ENCODE measurements at regions not wholly inside any gene's neighbourhood (a gene's known extent, or its start where the extent isn't known, plus 50 kb on each side); places are given as distances from the start of the nearest gene placed in this dataset.

- no peak for TF ChIP-seq TAF1 (IDR thresholded peaks at IDR 0.05; ENCODE audit: borderline replicate concordance, insufficient read depth, low read length)
- TF ChIP-seq SIN3A (IDR thresholded peaks at IDR 0.05; ENCODE audit: borderline replicate concordance, insufficient read depth, low read length): no peak
- no peak for TF ChIP-seq POLR2AphosphoS5 (IDR thresholded peaks at IDR 0.05; ENCODE audit: low read depth, low read length)
- TF ChIP-seq FOXP2 (optimal IDR thresholded peaks at IDR 0.05; ENCODE audit: borderline replicate concordance, extremely low read depth, extremely low read length, insufficient read depth): no peak
- no peak for TF ChIP-seq REST (IDR thresholded peaks at IDR 0.05; ENCODE audit: insufficient read depth in 1 of 2, low read depth in 2 of 2, low read length in 2 of 2)
These were observed 702.3 kb downstream of the TRIML1 start for GRCh38 chr4:188841523-188841922.
